HEK293 (cell line): ENCODE measurements at regions not wholly inside any gene's neighbourhood (a gene's known extent, or its start where the extent isn't known, plus 50 kb on each side); places are given as distances from the start of the nearest gene placed in this dataset.

Source experiments
- REST ChIP-seq: fragments of 450-650 bp; formaldehyde crosslinking; IDR thresholded peaks from 2 replicates; pipeline ENCODE4 v1.5.1; 2016; ENCODE audit warnings: missing biosample characterization, missing genetic modification characterization
- ZNF324 ChIP-seq: fragments of 450-650 bp; formaldehyde crosslinking; IDR thresholded peaks from 2 replicates; pipeline ENCODE4 v1.5.1; 2016; ENCODE audit warnings: missing biosample characterization, missing genetic modification characterization
- ZNF510 ChIP-seq: fragments of 450-650 bp; formaldehyde crosslinking; IDR thresholded peaks from 2 replicates; pipeline ENCODE4 v1.5.1; 2018; ENCODE audit warnings: mild to moderate bottlenecking, missing genetic modification characterization, missing biosample characterization; ENCODE audit not compliant: insufficient replicate concordance
- ZNF560 ChIP-seq: fragments of 450-650 bp; formaldehyde crosslinking; IDR thresholded peaks from 2 replicates; pipeline ENCODE4 v1.5.1; 2017; ENCODE audit warnings: missing biosample characterization, missing genetic modification characterization, borderline replicate concordance
- ZNF629 ChIP-seq: fragments of 450-650 bp; formaldehyde crosslinking; IDR thresholded peaks from 2 replicates; pipeline ENCODE4 v1.5.1; 2017; ENCODE audit warnings: missing biosample characterization, missing genetic modification characterization
- ZNF768 ChIP-seq: fragments of 450-650 bp; formaldehyde crosslinking; IDR thresholded peaks from 2 replicates; pipeline ENCODE4 v1.5.1; 2018; ENCODE audit warnings: missing biosample characterization, mild to moderate bottlenecking, missing genetic modification characterization
- TF ChIP-seq, protein P1 (sequence below): fragments of 450-650 bp; formaldehyde crosslinking; IDR thresholded peaks from 2 replicates; pipeline ENCODE4 v1.5.1; 2016; ENCODE audit warnings: missing biosample characterization, missing genetic modification characterization
- TF ChIP-seq, protein P2 (sequence below): fragments of 450-650 bp; formaldehyde crosslinking; IDR thresholded peaks from 2 replicates; pipeline ENCODE4 v1.5.1; 2016; ENCODE audit warnings: missing biosample characterization, missing genetic modification characterization
- TF ChIP-seq, protein P3 (sequence below): fragments of 450-650 bp; formaldehyde crosslinking; IDR thresholded peaks from 2 replicates; pipeline ENCODE4 v1.5.1; 2016; ENCODE audit warnings: missing biosample characterization, missing genetic modification characterization
- TF ChIP-seq, protein P4 (sequence below): fragments of 450-650 bp; formaldehyde crosslinking; IDR thresholded peaks from 2 replicates; pipeline ENCODE4; 2016; ENCODE audit warnings: missing biosample characterization, missing genetic modification characterization

- TF ChIP-seq, protein P1, sequence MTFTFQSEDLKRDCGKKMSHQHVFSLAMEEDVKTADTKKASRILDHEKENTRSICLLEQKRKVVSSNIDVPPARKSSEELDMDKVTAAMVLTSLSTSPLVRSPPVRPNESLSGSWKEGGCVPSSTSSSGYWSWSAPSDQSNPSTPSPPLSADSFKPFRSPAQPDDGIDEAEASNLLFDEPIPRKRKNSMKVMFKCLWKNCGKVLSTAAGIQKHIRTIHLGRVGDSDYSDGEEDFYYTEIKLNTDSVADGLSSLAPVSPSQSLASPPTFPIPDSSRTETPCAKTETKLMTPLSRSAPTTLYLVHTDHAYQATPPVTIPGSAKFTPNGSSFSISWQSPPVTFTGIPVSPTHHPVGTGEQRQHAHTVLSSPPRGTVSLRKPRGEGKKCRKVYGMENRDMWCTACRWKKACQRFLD: no peak
- TF ChIP-seq ZNF629 (tag by site-specific recombination) (no peak), ZNF768 (tag by site-specific recombination) (no peak), ZNF324 (tag by site-specific recombination) (no peak), ZNF510 (tag by site-specific recombination) (no peak), REST (tag by site-specific recombination) (no peak), ZNF560 (no peak)
- TF ChIP-seq, protein P2, sequence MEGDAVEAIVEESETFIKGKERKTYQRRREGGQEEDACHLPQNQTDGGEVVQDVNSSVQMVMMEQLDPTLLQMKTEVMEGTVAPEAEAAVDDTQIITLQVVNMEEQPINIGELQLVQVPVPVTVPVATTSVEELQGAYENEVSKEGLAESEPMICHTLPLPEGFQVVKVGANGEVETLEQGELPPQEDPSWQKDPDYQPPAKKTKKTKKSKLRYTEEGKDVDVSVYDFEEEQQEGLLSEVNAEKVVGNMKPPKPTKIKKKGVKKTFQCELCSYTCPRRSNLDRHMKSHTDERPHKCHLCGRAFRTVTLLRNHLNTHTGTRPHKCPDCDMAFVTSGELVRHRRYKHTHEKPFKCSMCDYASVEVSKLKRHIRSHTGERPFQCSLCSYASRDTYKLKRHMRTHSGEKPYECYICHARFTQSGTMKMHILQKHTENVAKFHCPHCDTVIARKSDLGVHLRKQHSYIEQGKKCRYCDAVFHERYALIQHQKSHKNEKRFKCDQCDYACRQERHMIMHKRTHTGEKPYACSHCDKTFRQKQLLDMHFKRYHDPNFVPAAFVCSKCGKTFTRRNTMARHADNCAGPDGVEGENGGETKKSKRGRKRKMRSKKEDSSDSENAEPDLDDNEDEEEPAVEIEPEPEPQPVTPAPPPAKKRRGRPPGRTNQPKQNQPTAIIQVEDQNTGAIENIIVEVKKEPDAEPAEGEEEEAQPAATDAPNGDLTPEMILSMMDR (tag by site-specific recombination): no peak
- TF ChIP-seq, protein P3, sequence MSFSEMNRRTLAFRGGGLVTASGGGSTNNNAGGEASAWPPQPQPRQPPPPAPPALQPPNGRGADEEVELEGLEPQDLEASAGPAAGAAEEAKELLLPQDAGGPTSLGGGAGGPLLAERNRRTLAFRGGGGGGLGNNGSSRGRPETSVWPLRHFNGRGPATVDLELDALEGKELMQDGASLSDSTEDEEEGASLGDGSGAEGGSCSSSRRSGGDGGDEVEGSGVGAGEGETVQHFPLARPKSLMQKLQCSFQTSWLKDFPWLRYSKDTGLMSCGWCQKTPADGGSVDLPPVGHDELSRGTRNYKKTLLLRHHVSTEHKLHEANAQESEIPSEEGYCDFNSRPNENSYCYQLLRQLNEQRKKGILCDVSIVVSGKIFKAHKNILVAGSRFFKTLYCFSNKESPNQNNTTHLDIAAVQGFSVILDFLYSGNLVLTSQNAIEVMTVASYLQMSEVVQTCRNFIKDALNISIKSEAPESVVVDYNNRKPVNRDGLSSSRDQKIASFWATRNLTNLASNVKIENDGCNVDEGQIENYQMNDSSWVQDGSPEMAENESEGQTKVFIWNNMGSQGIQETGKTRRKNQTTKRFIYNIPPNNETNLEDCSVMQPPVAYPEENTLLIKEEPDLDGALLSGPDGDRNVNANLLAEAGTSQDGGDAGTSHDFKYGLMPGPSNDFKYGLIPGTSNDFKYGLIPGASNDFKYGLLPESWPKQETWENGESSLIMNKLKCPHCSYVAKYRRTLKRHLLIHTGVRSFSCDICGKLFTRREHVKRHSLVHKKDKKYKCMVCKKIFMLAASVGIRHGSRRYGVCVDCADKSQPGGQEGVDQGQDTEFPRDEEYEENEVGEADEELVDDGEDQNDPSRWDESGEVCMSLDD (tag by site-specific recombination): no peak
- TF ChIP-seq, protein P4, sequence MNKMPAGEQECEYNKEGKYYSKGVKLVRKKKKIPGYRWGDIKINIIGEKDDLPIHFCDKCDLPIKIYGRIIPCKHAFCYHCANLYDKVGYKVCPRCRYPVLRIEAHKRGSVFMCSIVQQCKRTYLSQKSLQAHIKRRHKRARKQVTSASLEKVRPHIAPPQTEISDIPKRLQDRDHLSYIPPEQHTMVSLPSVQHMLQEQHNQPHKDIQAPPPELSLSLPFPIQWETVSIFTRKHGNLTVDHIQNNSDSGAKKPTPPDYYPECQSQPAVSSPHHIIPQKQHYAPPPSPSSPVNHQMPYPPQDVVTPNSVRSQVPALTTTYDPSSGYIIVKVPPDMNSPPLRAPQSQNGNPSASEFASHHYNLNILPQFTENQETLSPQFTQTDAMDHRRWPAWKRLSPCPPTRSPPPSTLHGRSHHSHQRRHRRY (tag by site-specific recombination): no peak
These were observed 795.6 kb upstream of the GHITM start for GRCh38 chr10:83343676-83344075.
